ENCODE measurements at regions not wholly inside any gene's neighbourhood (a gene's known extent, or its start where the extent isn't known, plus 50 kb on each side); places are given as distances from the start of the nearest gene placed in this dataset.

GRCh38 chr2:120611016-120611415 is 124.7 kb upstream of the GLI2 start:
- TF ChIP-seq CTCF (conservative IDR thresholded peaks at IDR 0.05; ENCODE audit: low read depth, low read length) (no peak), EZH2 (IDR thresholded peaks at IDR 0.05; ENCODE audit: low read length, unreplicated experiment) (no peak), EZH2phosphoT487 (IDR thresholded peaks at IDR 0.05; ENCODE audit: borderline replicate concordance, low read length) (no peak)

All from PC-3 (cell line).